Lower lobe of right lung (tissue), 2 donors: ENCODE measurements at regions not wholly inside any gene's neighbourhood (a gene's known extent, or its start where the extent isn't known, plus 50 kb on each side); places are given as distances from the start of the nearest gene placed in this dataset.
A peak's percentile ranks its signal among the peaks of the same experiment; 100 is the strongest.

Experiments used
- ATAC-seq, 2 donors: fragments of 200-7000 bp; cut with Tn5 transposase; one replicate each; pipeline ENCODE4 v1.9.1; 2020 to 2022; ENCODE audit warnings: mild to moderate bottlenecking in 2 of 2, moderate library complexity in 2 of 2
- DNase-seq: peaks from one replicate; pipeline ENCODE4 v3.0.0-alpha.2; 2020
- H3K27ac ChIP-seq: fragments of 200-600 bp; one replicate; pipeline ENCODE4 v1.8.0; 2022
- H3K27me3 ChIP-seq: fragments of 200-600 bp; one replicate; pipeline ENCODE4 v1.8.0; 2022; ENCODE audit warnings: low read depth
- H3K36me3 ChIP-seq: fragments of 200-600 bp; one replicate; pipeline ENCODE4 v1.8.0; 2022; ENCODE audit warnings: mild to moderate bottlenecking
- H3K4me1 ChIP-seq: fragments of 200-600 bp; one replicate; pipeline ENCODE4 v1.8.0; 2022
- H3K4me3 ChIP-seq: fragments of 200-600 bp; one replicate; pipeline ENCODE4 v1.8.0; 2022; ENCODE audit warnings: mild to moderate bottlenecking
- H3K9me3 ChIP-seq: fragments of 200-600 bp; one replicate; pipeline ENCODE4 v1.8.0; 2022
- intact Hi-C: fragments of 100-400 bp; cut with DNase I; formaldehyde crosslinking; loops from one replicate; pipeline ENCODE4 v1.11.0; 2022
- TF ChIP-seq, protein P1 (sequence below): fragments of 200-600 bp; IDR thresholded peaks from one replicate; pipeline ENCODE4 v1.8.0; 2022; ENCODE audit warnings: antibody characterized with exemption, mild to moderate bottlenecking
- donor health status: DM: no; HTN: yes; CAD: no; lungs with severe emphysema.

DNA sequence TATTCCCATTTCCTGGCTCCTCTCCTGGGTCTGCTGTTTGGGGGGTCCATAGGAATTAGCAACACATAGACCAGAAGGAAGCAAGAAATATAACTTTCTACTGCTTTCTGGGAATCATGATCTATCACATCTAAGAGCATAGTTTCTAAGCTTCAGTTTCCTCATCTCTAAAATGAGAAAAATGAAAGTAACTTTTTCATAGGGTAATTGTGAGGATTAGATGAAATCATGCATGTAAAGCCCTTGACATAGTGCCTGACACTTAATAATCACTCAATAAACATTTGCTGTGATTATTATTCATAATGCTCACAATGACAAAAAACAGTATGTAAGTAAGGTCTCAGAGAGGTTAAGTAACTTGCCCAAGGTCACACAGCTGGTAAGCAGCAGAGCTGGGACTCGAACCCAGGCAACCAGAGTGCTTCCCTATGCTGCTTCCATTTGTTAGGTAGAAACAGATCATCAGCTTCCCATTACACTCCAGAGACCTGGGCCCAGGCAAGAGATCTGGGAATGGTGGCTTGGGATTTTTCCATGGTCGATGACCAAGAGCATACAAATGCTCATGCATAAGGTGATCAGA lies 86.6 kb upstream of the MAFB start:
- Histone ChIP-seq H3K27ac (no peak overlapping the region), H3K27me3 (no peaks in the 10 kb centered on the region), H3K36me3 (no peaks in the 10 kb centered on the region), H3K4me1 (peaks cover 17% of the 10 kb centered on the region), H3K9me3 (no peaks in the 10 kb centered on the region), H3K4me3 (no peak overlapping the region)
- DNase-seq (no peak), ATAC-seq (no peak)
- intact Hi-C loops, result no loop called here
- TF ChIP-seq, protein P1, sequence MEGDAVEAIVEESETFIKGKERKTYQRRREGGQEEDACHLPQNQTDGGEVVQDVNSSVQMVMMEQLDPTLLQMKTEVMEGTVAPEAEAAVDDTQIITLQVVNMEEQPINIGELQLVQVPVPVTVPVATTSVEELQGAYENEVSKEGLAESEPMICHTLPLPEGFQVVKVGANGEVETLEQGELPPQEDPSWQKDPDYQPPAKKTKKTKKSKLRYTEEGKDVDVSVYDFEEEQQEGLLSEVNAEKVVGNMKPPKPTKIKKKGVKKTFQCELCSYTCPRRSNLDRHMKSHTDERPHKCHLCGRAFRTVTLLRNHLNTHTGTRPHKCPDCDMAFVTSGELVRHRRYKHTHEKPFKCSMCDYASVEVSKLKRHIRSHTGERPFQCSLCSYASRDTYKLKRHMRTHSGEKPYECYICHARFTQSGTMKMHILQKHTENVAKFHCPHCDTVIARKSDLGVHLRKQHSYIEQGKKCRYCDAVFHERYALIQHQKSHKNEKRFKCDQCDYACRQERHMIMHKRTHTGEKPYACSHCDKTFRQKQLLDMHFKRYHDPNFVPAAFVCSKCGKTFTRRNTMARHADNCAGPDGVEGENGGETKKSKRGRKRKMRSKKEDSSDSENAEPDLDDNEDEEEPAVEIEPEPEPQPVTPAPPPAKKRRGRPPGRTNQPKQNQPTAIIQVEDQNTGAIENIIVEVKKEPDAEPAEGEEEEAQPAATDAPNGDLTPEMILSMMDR, result no peak

DNA sequence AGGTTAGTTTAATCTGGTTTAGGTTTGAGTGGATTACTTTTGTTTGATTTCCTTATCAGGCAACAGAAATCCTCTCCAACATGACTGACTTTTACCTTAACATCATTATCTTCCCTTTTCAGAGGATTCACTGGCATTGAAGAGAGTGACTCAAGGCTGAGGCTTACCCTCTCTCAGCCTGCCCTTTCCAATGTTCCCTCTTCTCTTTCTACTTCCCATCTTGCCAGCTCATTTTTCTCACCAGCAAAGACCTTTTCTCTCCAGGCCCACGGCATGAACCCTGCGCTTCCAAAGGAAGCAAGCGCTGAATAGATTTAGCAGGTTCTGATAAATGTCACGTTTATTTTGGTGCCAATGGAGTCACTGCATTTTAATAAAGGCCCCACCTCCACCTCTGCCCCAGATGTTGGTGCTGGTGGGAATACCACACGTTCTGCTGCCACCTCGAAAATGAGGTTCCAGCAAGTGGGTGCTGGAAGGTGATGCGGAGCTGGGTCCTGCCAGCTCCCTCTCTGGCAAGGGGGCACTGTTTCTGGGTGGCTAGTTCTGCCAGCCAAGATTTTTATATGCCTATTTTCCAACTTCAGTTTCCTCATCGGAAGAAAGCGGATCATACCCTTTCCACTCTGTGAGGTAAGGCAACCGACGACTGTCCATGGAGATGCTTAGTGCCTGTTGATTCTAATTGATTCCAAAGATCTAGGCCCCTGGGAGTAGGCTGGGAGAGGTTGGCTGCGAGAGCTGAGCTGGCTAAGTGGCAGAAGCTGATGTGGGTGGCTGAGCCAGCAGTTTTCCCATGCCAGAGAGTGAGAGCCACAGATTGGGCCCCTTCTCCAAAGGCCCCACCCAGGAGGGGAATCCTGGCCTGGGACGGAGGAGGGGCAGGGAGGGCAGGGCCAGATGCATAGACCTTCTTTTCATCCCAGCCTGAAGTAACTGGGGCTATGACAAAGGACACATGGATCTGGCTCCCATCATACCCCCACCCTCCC lies 87.7 kb upstream of the MAFB start:
- Histone ChIP-seq H3K27me3 (no peaks in the 10 kb centered on the region), H3K4me3 (no peak overlapping the region), H3K9me3 (no peaks in the 10 kb centered on the region), H3K36me3 (no peaks in the 10 kb centered on the region), H3K4me1 (peaks cover 19% of the 10 kb centered on the region), H3K27ac (no peak overlapping the region)
- intact Hi-C loops, result no loop called here
- TF ChIP-seq, protein P1, result no peak
- DNase-seq, result no peak
- no peak for ATAC-seq

DNA sequence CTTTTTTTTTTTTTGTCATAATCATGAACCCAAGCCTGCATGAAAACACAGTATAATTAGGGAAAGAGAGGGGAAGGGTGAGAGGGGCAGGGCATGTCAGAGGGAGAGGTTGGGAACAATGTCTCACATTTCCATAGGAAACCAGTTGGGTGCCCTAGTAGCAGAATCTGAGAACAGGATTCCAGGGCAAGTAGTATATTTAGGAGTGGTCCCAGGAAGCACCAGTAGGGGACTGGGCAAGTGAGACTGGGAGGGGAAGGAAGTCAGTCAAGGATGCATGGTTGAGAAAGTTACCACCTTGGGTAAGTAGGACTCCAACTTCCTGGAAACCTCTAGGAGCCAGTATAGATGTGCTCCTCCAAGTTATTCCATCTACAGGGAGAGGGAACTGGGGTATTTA lies 88.6 kb upstream of the MAFB start:
- no peak for DNase-seq
- H3K27me3 ChIP-seq, result no peaks in the 10 kb centered on the region
- TF ChIP-seq, protein P1, result no peak
- no peaks in the 10 kb centered on the region for H3K36me3 ChIP-seq
- no peak overlapping the region for H3K4me3 ChIP-seq
- no peak for ATAC-seq
- no peaks in the 10 kb centered on the region for H3K9me3 ChIP-seq
- intact Hi-C loops, result no loop called here
- peaks cover 20% of the 10 kb centered on the region for H3K4me1 ChIP-seq
- H3K27ac ChIP-seq, result no peak overlapping the region

- Histone ChIP-seq H3K4me3 (no peak overlapping the region), H3K27me3 (no peaks in the 10 kb centered on the region), H3K36me3 (no peaks in the 10 kb centered on the region), H3K4me1 (peaks cover 20% of the 10 kb centered on the region), H3K9me3 (no peaks in the 10 kb centered on the region), H3K27ac (no peak overlapping the region)
- intact Hi-C loops, result no loop called here
- ATAC-seq, result peak; percentile 33 to 68
- DNase-seq, result no peak
- TF ChIP-seq, protein P1, result no peak
These were observed 90.0 kb upstream of the MAFB start for GRCh38 chr20:40778894-40779496.

DNA sequence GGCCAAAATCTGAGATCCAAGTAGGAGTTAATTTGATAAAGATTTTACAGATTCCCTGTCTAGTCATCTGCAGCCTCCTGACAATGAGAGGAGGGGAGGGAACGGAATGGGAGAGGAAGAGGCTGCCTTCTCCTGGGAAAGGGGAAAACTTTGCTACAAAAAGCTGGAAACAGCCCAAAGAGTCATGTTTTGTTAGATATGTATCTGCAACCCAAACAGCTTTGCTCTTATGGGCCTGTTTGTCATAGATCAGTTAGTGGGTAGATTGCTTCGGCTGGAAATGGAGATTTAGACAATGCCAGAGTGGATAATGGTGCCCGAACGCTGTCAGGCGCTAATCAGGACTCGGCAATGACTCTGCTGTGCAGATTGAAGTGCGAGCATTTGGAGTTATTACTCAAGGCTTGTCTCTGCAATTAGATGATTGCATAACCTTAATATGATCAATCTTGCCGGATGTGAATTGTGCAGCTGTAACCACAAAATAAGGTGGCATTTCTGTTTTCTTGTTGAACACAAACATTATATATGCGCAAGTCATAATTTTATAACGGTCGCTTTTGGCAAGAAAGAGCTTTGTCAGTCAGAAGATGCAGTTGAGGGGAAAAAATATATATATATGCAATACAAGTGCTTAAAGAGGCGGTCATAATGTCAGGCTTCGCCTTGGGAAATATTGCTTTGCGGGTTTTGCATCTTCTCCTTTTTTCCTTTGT lies 92.4 kb upstream of the MAFB start:
- Histone ChIP-seq H3K9me3 (no peaks in the 10 kb centered on the region), H3K27me3 (no peaks in the 10 kb centered on the region), H3K4me3 (no peak overlapping the region), H3K4me1 (peaks cover 20% of the 10 kb centered on the region), H3K27ac (no peak overlapping the region), H3K36me3 (no peaks in the 10 kb centered on the region)
- no peak for DNase-seq
- intact Hi-C loops, result no loop called here
- ATAC-seq, result peak; percentile 39 to 48
- TF ChIP-seq, protein P1, result no peak
